COR-L47 (cell line): ENCODE measurements at regions not wholly inside any gene's neighbourhood (a gene's known extent, or its start where the extent isn't known, plus 50 kb on each side); places are given as distances from the start of the nearest gene placed in this dataset.
"Not testable (repeated sequence)": the region's sequence is repeated elsewhere in the genome, so short reads cannot be mapped to it uniquely, and the experiment has no call there.

Experiments used
- DNase-seq: peaks from one replicate; lab custom pipeline; 2025; lab: John Stamatoyannopoulos, UW

GRCh38 chr17:59494757-59495368 lies 70.5 kb upstream of the DHX40 start:
- DNase-seq = no peak

DNA sequence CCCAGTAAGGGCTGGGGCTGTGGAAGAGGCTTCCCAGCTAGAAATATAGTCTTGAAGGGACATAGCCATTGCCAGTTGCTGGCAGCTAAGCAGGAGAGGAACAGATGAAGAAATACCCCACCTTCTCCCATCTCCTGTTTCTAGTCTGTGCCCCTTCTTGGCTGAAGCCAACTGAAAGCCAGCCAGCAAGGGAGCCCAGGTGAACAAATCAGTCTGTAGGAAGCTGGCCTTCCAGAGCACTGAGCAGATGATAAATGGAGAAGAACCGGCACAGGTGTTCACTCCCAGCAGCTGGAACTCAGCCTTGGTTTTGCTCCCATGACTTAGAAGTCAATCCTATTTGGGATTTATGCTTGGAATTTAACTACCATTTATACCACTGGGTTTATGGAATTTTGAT lies 69.2 kb upstream of the DHX40 start:
- no peak for DNase-seq

DNA sequence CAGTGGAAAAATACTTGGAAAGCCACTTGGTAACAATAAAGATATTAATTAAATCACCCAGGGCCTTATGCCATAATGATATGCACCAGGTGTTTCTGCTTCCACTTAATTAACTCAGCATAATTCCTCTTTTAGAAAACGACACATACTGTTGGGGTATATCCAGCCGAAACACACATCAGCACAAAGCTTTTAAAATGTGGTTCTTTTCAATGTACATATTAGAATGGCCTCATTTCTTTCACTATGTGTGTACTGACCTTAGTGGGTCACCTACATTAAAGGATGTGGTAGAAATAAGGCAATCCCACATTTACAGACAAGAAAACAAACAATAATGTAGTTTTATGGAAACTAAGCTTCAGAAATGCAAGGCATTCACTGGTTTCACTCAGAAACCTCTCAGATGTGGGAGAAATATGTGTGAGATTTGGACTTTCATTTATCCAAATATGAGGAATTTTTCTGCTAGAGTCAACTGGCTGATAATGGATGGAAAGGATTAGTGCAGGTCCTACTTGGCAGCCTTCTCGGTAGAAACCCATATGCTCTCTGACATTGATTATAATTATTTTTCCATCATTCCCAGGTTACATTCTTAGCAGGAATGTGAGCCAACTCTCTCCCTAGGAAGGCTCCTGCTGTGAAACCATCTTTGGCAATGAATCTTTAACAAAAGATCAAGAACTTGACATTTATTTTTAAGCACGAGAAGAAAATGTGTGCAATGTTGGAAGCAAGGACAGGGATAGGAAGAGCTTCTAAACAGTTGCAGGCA lies 66.7 kb upstream of the DHX40 start:
- DNase-seq = peak; percentile 15

- not testable (repeated sequence) for DNase-seq
Measured at GRCh38 chr17:59500086-59500655, 65.2 kb upstream of the DHX40 start.

- DNase-seq = no peak
Measured at GRCh38 chr17:59501690-59502089, 63.7 kb upstream of the DHX40 start.

DNA sequence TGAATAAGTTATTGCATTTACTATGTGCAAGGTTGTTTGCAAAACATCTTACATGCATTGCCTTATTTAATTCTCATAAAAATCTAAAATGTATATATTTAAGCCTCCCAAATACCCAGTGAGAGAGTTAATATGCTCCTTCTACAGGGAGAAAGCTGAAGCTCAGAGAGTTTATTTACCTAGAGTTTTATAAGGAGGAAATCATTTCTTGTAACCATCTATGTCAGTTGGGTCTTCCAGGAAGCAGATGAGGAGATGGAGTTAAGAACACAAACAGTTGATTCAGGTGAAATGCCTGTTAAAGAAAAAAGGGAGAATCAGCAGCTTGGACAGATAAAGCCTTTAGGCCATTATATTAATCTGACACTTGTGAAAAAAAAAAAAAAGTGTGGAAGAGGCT lies 62.6 kb upstream of the DHX40 start:
- DNase-seq = no peak

GRCh38 chr17:59503500-59503899 lies 61.9 kb upstream of the DHX40 start:
- no peak for DNase-seq

DNA sequence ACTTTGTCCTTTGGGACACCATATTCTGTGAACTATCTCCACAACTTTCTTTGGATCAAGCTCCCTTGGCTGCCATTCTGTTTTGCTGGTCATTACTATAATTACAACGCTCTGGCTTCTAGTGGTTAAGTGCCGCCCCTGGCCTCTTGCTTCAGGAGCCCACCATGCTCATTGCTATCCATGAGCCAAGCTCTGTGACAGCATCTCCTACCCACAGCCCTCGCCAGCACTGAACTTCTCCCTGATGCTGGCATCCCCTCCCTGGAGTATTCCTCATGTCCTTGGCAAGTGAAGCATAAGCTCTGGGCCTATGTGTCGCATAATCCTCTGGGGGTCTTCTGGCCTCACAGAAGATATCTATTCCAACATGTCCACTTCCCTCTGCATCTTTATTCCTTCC lies 60.6 kb upstream of the DHX40 start:
- DNase-seq = no peak

DNA sequence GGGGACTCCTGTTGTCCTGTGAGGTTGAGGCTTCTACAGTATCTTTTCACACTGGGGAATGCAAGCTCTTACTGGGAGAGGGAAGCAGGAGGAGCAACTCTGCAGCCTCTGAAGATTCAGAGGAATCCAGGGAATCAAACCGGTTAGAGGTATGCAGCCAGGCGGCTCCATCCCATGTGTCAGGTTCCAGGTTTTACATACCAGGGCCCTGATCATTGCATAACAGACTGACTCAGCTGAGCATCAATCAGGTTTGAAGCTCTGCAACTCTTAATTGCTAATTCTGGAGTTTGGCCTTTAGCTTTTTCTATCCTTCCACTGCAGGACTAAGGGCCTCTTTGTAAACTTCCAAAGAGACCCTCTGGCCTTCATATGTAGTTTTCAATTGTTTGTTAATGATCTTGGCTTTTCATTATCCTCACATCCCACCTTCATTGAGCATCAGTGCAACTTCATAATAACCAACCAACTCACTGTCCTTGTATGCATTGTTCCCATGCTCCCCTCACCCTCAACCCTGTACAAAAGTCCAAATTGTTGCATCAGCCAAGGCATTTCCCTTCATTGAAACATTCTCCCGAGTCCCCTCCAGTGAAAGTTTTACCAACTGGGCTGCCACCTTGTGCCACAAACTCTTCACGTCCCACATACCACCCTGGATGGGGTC lies 59.7 kb upstream of the DHX40 start:
- no peak for DNase-seq

DNA sequence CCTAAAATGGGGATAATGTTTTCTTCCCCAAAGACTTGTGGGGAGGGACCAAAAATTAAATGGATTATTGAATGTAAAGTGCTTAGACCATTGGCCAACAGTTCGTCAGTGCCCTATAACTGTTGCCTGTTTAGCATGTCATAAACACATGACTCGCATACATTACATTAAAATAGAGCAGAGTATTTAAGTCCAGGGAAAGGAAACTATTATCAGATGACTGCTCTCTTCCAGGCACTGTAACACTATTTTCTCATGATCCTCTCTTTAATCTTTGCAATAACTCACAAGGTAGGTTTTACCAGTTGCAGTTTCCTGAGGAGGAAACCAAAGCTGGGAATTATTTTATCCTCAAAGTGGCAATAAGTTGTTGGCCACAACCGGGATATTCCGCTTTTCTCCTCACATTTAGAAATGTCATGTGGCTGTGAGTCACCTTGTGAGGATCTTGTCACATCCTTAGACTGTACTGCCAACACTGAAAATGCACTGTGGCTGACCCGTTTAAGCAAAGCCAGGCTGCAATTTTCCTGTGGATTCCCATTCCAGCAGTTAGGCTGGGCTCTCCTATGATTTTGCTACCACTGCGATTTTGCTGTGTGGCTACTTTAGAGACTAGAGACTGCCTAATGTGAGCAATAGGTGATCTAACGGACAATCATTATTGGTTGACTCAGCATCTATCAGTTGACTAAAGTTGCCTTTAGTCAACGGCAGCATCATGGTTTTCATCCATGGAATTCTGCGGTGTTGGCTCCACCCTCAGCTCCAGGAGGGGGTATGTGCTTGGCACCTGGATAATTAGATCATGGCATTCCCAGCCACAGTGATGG lies 58.3 kb upstream of the DHX40 start:
- no peak for DNase-seq

DNA sequence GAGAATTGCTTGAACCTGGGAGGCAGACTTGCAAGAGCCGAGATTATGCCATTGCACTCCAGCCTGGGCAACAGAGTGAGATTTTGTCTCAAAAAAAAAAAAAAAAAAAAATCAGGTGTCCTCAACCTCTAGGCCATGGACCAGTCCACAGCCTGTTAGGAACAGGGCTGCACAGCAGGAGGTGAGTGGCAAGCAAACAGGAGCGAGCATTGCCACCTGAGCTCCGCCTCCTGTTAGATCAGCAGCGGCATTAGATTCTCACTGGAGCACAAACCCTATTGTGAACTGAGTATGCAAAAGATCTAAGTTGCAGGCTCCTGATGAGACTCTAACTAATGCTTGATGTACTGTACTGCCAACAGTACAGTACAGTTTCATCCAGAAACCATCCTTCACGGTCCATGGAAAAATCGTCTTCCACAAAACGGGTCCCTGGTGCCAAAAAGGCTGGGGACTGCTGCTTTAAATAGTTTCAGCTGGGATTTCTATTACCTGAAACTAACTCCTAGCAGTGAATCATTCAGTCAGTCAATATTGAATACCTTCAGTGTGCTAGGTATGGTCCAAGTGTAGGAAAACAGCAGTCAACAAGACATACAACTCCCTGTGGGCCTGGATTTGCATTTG lies 56.3 kb upstream of the DHX40 start:
- DNase-seq = no peak

- no peak for DNase-seq
Measured at GRCh38 chr17:59510611-59511010, 54.8 kb upstream of the DHX40 start.

DNA sequence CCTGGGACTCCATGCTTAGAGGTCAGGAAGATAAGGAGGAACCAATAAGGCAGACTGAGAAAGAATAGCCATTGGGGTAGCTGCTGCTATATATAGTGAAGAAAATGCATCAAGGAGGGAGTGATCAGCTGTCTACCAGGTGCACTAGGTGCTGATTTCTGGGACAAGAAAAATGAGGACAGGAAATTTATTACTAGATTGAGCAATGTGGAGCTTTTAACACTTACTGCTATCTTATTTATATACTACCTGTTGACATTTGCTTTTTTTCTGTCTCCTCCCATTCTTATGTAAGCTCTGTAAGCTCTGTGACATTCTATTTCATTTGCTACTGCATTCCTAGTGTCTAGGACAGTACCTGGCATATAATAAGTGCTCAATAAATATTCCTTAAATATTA lies 53.7 kb upstream of the DHX40 start:
- no peak for DNase-seq

DNA sequence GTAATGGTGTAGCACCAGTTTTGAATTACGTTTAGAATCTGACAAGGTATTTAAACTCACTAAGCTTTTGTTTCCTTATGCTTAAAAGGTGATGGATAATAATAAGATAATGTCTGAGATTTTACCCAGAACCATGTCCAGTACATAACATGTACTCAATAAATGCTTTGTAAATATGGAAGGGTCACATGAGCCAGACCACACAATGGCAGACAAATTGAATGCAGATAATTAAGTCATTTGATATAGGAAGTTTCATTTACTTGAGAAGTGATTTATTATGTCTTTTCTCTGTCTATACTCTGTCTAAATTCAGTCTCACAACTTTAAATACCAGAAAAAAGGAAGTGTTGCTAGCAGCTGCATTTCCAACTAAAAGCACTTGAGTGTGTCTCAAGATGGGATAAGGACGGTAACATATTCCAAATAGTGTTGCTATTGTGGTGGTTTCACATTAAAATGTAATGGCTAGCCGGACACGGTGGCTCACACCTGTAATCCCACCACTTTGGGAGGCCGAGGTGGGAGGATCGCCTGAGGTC lies 52.5 kb upstream of the DHX40 start:
- DNase-seq = no peak

DNA sequence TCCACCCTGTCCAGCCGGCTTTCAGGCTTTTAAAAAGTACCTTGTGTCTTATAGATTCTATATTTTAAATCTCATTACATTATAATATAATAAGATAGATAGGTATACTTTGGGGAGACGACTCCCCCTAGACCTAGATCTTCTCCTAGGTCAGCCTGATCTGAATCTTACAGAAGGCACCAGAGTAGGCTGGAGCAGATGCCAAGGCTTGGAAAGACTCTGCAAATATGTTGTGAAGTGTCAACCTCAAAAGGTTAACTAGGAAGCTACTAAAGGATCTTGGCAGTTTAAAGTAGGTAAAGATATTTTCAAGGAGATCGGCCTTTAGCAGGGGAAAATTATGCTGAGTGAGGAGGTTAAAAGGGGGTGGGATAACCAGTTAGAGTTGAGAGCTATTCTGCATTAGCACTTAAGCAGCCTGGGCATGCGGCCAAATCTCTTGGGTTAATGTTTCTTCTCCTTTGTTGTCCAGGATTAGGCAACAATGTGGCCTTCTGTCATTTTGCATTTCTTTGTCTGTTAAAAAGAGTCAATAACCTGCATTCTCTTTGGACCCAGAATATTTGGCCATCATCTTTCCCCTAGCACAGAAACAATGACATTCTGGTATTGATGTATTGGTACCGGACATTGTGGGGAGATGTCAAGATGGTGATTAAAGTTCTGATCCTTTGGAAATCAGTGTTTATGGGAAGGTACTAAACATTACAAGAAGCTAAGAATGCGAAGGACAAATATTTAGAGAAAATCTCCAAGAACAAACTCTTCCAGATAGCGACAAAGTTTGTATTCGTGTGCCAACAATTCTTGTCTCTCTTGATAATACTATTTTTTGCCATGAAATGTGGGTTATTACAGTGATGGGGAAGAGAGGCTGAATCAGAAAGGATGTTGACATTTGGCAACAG lies 51.2 kb upstream of the DHX40 start:
- peak; percentile 100 for DNase-seq
